ENCODE measurements at regions not wholly inside any gene's neighbourhood (a gene's known extent, or its start where the extent isn't known, plus 50 kb on each side); places are given as distances from the start of the nearest gene placed in this dataset.

DNA sequence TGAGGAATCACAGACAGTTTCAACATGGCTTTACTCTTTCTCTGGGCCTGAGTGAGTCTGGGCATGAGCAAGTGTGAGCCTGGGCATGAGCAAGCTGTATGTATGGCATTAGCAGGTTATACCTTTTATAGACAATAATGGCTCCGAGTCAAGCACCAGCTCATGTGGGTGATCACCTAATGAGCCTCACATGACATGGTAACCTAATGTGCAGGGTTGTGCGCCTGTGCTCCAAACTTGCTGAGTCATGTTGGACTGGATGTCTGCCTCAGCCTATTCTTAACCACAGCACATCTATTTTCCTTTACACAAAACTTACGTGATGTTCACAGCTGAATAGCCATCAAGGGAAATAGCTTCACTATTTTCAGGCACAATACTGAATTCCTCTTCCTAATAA lies 236.2 kb upstream of the NRIP1 start (continued):
- no peak for TF ChIP-seq SIN3B (IDR thresholded peaks at IDR 0.05; ENCODE audit: low read depth)
- TF ChIP-seq, protein P1, sequence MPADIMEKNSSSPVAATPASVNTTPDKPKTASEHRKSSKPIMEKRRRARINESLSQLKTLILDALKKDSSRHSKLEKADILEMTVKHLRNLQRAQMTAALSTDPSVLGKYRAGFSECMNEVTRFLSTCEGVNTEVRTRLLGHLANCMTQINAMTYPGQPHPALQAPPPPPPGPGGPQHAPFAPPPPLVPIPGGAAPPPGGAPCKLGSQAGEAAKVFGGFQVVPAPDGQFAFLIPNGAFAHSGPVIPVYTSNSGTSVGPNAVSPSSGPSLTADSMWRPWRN (IDR thresholded peaks at IDR 0.05; ENCODE audit: low read depth) = no peak
- TF ChIP-seq PPARD (CRISPR knock-in tag; IDR thresholded peaks at IDR 0.05) = no peak
- no peak for TF ChIP-seq NCOA4 (IDR thresholded peaks at IDR 0.05; ENCODE audit: partially characterized antibody)
- TF ChIP-seq TAF1 (IDR thresholded peaks at IDR 0.05; ENCODE audit: control insufficient read depth, extremely low read depth, insufficient read depth, low read length, severe bottlenecking) = no peak
- TF ChIP-seq BACH1 (tag; IDR thresholded peaks at IDR 0.05) = peak; percentile 96
- peak; percentile 96 for TF ChIP-seq MAFG (tag; conservative IDR thresholded peaks at IDR 0.05)
- TF ChIP-seq HSF4 (CRISPR knock-in tag; IDR thresholded peaks at IDR 0.05; ENCODE audit: borderline replicate concordance) = no peak
- TF ChIP-seq JUN (IDR thresholded peaks at IDR 0.05; ENCODE audit: borderline replicate concordance, low read depth, low read length) = no peak
- no peak for TF ChIP-seq JUN (CRISPR knock-in tag; IDR thresholded peaks at IDR 0.05; ENCODE audit: borderline replicate concordance)
- TF ChIP-seq ZBTB9 (CRISPR knock-in tag; IDR thresholded peaks at IDR 0.05) = no peak
- TF ChIP-seq, protein P2, sequence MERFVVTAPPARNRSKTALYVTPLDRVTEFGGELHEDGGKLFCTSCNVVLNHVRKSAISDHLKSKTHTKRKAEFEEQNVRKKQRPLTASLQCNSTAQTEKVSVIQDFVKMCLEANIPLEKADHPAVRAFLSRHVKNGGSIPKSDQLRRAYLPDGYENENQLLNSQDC (CRISPR knock-in tag; IDR thresholded peaks at IDR 0.05) = no peak
- TF ChIP-seq, protein P3, sequence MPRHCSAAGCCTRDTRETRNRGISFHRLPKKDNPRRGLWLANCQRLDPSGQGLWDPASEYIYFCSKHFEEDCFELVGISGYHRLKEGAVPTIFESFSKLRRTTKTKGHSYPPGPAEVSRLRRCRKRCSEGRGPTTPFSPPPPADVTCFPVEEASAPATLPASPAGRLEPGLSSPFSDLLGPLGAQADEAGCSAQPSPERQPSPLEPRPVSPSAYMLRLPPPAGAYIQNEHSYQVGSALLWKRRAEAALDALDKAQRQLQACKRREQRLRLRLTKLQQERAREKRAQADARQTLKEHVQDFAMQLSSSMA (CRISPR knock-in tag; IDR thresholded peaks at IDR 0.05) = no peak
- TF ChIP-seq NFE2 (IDR thresholded peaks at IDR 0.05; ENCODE audit: low read depth) = peak; percentile 90
- TF ChIP-seq, protein P4, sequence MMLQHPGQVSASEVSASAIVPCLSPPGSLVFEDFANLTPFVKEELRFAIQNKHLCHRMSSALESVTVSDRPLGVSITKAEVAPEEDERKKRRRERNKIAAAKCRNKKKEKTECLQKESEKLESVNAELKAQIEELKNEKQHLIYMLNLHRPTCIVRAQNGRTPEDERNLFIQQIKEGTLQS (IDR thresholded peaks at IDR 0.05) = no peak
- TF ChIP-seq, protein P4 (CRISPR knock-in tag; conservative IDR thresholded peaks at IDR 0.05) = no peak
- TF ChIP-seq, protein P5, sequence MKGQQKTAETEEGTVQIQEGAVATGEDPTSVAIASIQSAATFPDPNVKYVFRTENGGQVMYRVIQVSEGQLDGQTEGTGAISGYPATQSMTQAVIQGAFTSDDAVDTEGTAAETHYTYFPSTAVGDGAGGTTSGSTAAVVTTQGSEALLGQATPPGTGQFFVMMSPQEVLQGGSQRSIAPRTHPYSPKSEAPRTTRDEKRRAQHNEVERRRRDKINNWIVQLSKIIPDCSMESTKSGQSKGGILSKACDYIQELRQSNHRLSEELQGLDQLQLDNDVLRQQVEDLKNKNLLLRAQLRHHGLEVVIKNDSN (CRISPR knock-in tag; IDR thresholded peaks at IDR 0.05) = peak; percentile 12; the same call in 1 of the 2 replicates
- TF ChIP-seq RFX7 (CRISPR knock-in tag; IDR thresholded peaks at IDR 0.05) = no peak
- TF ChIP-seq, protein P6, sequence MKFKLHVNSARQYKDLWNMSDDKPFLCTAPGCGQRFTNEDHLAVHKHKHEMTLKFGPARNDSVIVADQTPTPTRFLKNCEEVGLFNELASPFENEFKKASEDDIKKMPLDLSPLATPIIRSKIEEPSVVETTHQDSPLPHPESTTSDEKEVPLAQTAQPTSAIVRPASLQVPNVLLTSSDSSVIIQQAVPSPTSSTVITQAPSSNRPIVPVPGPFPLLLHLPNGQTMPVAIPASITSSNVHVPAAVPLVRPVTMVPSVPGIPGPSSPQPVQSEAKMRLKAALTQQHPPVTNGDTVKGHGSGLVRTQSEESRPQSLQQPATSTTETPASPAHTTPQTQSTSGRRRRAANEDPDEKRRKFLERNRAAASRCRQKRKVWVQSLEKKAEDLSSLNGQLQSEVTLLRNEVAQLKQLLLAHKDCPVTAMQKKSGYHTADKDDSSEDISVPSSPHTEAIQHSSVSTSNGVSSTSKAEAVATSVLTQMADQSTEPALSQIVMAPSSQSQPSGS (CRISPR knock-in tag; IDR thresholded peaks at IDR 0.05) = no peak
- no peak for TF ChIP-seq ZNF347 (CRISPR knock-in tag; IDR thresholded peaks at IDR 0.05; ENCODE audit: low read depth)
- no peak for TF ChIP-seq SIN3A (IDR thresholded peaks at IDR 0.05; ENCODE audit: borderline replicate concordance in 2 of 2, control insufficient read depth in 1 of 2, low read depth in 2 of 2, low read length in 2 of 2)
- no peak for TF ChIP-seq STAT5B (CRISPR knock-in tag; IDR thresholded peaks at IDR 0.05)
- TF ChIP-seq ZNF830 (CRISPR knock-in tag; IDR thresholded peaks at IDR 0.05) = no peak
- peak; percentile 62; the same call in 1 of the 2 replicates for TF ChIP-seq CBX5 (IDR thresholded peaks at IDR 0.05; ENCODE audit: borderline replicate concordance, low read depth)
- TF ChIP-seq ZNF212 (CRISPR knock-in tag; IDR thresholded peaks at IDR 0.05) = no peak
